OCI-LY1 (cell line): ENCODE measurements at regions not wholly inside any gene's neighbourhood (a gene's known extent, or its start where the extent isn't known, plus 50 kb on each side); places are given as distances from the start of the nearest gene placed in this dataset.

Experiments
- CTCF ChIP-seq: fragments of 200-600 bp; sonication (generic), shearing (Covaris generic); IDR thresholded peaks from 2 replicates; pipeline ENCODE4 v1.5.1; 2017; ENCODE audit warnings: mild to moderate bottlenecking, antibody characterized with exemption, low read length, moderate library complexity, mixed read lengths
- EZH2 ChIP-seq: fragments of 200-600 bp; sonication (generic), shearing (Covaris generic); IDR thresholded peaks from 2 replicates; pipeline ENCODE4 v1.8.0; 2017; ENCODE audit warnings: borderline replicate concordance, mixed run types, mild to moderate bottlenecking, antibody characterized with exemption, low read length, moderate library complexity, mixed read lengths

GRCh38 chr5:159507661-159508060 is 177.4 kb upstream of the IL12B start:
- no peak for TF ChIP-seq EZH2
- TF ChIP-seq CTCF: no peak
